HG02970 (cell line): ENCODE measurements at regions not wholly inside any gene's neighbourhood (a gene's known extent, or its start where the extent isn't known, plus 50 kb on each side); places are given as distances from the start of the nearest gene placed in this dataset.

Experiments
- ATAC-seq: cut with Tn5 transposase; IDR thresholded peaks from one replicate; pipeline ENCODE4 v1.9.1; 2021; ENCODE audit warnings: mild to moderate bottlenecking, moderate library complexity, moderate number of reproducible peaks; ENCODE audit not compliant: unreplicated experiment, low FRiP score

DNA sequence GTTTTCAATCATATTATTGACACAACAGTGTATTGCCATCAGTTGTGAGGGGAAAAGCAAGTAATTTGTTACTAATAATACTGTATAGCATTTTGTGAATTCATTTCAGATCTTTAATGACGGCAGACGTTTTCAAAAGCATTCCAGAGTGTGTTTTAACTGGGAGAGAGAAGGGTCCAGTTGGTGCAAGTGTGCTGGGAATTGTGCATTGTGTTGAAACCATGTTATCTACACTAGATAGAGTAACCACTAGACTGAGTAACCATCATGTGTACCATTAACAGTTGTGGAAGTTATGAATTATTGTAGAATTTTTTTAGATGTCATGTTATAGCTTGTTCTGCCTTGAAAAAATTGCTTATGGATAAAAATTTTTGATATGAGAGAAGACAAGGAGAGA, 104.5 kb upstream of the VEGFC start:
- no peak for ATAC-seq

- ATAC-seq: no peak
These were observed 106.1 kb upstream of the VEGFC start for GRCh38 chr4:176898791-176899190.

GRCh38 chr4:176902710-176903323, 110.1 kb upstream of the VEGFC start:
- ATAC-seq: peak; percentile 99

- no peak for ATAC-seq
These were observed 114.0 kb upstream of the VEGFC start for GRCh38 chr4:176906709-176907108.

- ATAC-seq: no peak
These were observed 117.9 kb upstream of the VEGFC start for GRCh38 chr4:176910646-176911045.

DNA sequence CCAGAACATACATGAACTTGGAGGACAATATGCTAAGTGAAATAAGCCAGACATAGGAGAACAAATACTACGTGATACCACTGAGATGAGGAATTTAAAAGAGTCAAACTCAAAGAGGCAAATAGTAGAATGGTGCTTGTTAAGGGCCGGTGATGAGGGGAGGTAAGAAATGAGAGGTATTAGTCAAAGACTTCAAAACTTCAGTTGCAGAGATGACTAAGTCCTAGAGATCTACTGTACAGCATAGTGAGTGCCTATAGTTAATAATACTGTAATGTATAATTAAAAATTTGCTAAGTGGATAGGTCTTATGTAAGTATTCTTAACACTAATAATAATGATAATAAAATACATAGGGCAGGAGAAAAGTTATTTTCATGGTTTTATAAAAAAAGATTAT, 126.9 kb upstream of the VEGFC start:
- no peak for ATAC-seq

GRCh38 chr4:176920694-176921093, 128.0 kb upstream of the VEGFC start:
- no peak for ATAC-seq

DNA sequence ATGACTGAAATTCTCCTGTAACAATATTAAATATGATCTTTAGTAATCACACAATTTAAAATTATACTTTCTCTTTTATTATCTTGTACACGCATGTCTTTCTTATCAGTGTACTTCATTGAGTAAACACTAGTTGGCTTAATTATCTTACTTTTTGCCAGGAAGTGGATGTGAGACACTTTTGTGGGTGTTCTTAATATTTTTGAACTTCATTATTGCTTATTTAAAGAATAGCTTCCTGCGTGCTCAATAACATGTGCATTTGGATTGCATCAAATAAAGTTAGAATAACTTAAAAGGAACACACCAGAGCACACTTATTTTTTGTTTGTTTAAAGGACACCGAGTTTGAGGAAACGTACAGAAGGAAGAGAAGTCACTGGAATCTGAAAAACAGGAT, 128.5 kb upstream of the VEGFC start:
- ATAC-seq: no peak

DNA sequence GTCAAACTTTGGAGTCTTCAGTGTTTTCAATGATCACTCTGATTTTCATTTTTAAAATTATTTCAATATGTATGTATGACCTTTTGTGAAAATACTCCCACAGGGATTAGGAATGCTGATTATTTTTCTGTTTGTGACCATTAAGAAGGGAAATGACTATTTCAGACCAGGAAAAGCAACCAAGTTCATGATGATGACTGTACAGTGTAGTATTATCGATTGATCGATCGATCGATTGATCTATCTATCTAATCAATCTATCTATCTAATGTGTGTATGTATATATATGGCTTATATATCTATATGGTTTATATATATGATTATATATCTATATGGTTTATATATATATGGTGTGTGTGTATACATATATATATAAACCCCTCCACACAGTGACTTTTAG, 131.5 kb upstream of the VEGFC start:
- no peak for ATAC-seq

DNA sequence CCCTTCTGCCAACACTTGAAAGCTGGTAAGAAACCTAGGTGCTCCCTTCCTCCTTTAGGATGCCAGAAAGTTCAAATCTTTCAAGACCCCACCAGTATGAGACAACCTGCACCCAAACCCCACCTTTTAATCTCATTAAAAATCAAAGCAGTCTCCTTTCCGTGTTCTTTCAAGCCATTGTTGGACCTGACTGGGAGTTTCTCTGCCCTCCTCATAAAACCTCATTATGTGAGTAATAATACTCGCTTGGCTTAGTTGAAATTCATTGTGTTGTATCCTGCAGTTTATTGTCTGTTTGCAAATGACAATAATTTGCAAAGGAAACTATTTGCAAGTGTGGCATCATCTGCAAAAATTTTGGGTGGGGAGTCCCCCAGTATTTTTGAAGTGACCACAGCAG, 133.2 kb upstream of the VEGFC start:
- no peak for ATAC-seq

DNA sequence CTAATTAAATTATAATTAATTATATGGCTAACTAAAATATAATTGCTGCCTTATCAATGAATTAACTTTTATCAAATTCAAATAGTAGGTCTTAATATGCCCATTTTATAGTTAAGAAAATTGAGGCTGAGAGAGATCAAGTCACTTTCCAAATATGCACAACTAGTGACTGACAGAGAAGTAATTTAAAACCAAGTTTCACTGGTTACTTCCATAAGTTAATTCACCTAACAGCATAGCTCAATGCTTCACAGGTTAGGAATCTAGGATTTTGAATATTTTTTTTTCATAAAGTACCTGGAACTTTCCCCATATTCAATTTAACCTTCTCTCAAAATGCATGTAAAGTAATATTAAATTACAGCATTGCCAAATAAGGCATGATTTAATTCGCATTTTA, 134.4 kb upstream of the VEGFC start:
- no peak for ATAC-seq

- no peak for ATAC-seq
These were observed 134.9 kb upstream of the VEGFC start for GRCh38 chr4:176927664-176928063.

DNA sequence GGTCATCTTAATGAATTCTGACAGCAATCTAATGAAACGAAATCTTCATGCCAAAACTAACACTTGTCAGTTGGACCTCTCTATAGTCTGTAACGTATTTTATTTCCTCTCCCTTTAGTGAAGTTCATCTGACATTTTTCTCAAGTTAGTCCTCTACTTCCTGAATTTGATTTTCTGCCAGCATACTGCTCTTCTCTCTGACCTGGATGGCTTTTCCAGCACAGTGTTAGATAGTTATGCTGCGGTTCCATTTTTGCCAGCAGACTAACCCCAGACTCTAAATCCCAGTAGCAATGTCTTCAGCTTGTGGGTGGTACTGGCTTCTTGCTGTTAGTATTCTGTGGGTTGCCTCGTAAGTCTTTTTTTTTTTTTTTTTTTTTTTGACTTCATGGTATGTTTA, 146.7 kb upstream of the VEGFC start:
- ATAC-seq: no peak

DNA sequence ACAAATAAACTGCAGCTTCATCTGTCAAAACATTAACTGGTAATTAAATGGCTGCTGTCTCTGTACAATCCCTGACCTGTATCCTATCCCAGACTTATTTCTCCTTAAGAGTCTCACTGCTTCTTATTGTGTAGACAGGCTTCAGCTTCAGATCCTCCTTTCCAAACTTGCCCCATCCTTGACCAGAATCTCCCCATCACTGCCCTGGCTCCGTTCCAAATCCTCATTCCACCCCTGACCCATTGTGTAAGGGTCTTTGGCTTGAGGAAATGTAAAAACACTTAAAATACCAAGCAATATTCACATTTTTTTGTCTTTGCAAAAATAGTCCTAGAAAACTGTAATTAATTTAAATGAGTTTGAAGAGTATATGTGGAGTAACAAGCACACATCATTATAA, 152.6 kb upstream of the VEGFC start:
- no peak for ATAC-seq

- no peak for ATAC-seq
These were observed 156.3 kb upstream of the VEGFC start for GRCh38 chr4:176949029-176949428.

- ATAC-seq: no peak
These were observed 160.3 kb upstream of the VEGFC start for GRCh38 chr4:176953021-176953420.

DNA sequence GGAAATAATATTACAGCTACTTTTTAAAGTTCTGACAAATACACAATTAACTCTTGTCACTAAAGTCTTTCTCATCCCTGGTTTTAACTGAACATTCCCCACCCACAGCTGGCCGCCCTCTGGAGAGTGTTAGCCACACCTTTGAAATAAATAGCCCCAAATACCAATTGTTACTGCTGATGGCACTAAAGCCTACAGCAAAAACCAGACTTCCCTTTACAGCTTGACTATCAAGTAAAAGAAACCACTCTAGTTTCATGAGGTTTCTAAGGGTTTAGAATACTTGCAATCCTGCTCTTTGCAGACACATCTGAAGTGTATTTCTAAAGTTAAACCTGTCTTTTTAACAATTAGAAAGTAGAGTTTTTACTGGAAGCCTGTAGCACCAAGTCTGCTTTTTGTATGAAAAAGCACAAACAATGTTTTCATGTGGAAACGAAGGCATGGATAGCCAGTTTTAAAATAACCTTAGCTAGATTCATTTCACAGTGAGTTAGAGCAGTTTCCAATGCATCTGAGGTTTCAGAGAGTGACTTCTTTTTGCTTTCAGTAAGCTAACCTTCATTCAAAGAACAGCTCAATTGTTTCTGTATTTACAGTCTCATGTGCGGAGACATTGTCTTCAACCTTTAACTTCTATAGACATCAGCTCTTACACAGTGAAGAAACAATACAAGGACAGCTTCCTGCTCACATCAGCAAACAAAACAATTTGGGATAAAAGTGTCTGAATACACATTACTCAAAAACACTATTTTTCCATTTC, 164.8 kb upstream of the VEGFC start:
- no peak for ATAC-seq

DNA sequence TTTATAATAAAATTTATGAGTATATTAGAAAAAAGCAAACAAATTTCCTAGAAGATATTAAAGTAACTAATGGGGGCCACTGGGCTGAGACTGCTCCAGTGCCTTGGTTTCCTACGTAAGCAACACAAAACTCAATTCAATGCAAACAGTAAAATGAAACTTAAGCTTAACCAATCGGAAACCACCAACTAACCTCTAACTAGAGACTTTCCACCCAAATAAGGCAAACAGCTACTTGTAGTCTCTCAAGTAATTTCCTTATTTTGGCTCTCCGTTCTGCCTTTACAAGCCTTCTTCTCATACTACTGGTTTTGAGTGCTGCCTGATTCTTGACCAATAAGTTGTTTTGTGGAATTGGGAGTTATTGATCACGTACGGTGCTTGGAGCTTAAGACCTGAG, 167.3 kb upstream of the VEGFC start:
- ATAC-seq: no peak

DNA sequence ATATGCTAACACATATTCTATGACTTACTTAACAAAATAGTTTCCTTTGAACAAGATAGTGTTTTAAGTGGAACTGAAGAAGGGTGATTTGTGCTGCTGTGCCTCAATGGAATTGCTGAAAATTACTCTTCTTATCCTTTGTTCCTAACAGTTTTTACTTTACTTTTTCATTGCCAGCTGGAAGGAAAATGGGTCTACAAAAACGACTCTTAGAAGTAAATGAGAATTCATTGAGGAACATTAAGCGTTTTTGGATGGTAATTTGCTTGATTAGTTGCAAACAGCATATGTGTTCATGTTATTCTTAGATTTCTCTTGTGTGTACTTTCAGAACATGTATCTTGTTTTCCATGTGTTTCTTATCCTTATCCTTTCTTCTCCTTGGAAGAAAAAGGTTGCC, 170.4 kb upstream of the VEGFC start:
- ATAC-seq: no peak

DNA sequence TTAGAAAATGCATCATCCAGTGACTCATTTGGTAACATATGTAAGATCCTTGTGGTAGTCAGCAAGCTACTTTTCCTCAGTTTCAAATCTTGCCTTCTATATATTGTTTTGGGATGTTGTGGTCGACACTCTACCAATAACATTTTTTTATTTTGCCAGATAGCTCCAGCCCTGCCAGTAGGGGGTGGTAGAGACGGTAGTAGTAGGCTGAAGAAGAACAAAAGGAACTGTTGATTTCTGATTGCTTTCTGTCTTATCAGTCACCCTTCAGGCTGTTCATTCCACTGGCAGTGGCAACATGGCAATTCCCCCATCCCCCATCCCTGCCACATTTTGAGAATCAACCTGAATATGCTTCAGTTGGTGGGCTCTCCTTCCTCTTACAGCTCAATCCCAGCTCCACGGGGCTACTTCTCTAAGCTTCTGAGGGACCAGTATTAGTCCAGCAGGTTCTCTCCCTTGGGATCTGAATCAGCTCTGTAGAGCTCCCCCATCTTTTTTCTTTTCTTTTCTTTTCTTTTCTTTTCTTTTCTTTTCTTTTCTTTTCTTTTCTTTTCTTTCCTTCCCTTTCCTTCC, 171.5 kb upstream of the VEGFC start:
- no peak for ATAC-seq

DNA sequence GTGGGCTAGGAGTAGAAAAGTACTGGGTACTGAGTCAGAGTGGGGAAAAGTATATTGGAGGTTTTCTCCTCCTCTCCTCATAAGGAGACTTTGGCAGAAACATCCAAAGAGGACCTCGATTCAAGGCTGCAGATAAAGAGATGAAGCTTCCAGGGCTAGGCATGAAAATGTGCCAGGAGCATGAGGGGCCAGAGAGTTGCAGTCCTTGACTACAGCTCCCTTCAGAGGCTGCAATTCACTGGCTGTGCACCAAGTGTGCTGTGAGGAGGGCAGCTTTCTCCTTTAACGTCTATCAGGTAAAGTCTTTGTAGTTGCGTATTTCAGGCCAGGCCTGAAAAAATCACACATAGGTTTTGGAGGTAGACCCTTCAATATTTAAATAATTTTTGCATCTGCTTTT, 174.9 kb upstream of the VEGFC start:
- no peak for ATAC-seq

- ATAC-seq: no peak
These were observed 175.4 kb upstream of the VEGFC start for GRCh38 chr4:176968094-176968493.
